DMS 273 treated with DMSO at 0.1 percent for 48 hours (cell line): ENCODE measurements at regions not wholly inside any gene's neighbourhood (a gene's known extent, or its start where the extent isn't known, plus 50 kb on each side); places are given as distances from the start of the nearest gene placed in this dataset.

ENCODE experiments used
- DNase-seq: peaks from one replicate; lab custom pipeline; 2025; lab: John Stamatoyannopoulos, UW

GRCh38 chr1:208419746-208420420, 175.7 kb upstream of the PLXNA2 start:
- DNase-seq: no peak

GRCh38 chr1:208420696-208421095, 176.5 kb upstream of the PLXNA2 start:
- DNase-seq: no peak

GRCh38 chr1:208421486-208421885, 177.3 kb upstream of the PLXNA2 start:
- DNase-seq: no peak

GRCh38 chr1:208423526-208423925, 179.3 kb upstream of the PLXNA2 start:
- DNase-seq: no peak

GRCh38 chr1:208425096-208425495, 180.9 kb upstream of the PLXNA2 start:
- no peak for DNase-seq

- no peak for DNase-seq
Measured at GRCh38 chr1:208430220-208430619, 186.0 kb upstream of the PLXNA2 start.

GRCh38 chr1:208431721-208432120, 187.5 kb upstream of the PLXNA2 start:
- DNase-seq: no peak

GRCh38 chr1:208432346-208432745, 188.2 kb upstream of the PLXNA2 start:
- no peak for DNase-seq

- DNase-seq: no peak
Measured at GRCh38 chr1:208433086-208433485, 188.9 kb upstream of the PLXNA2 start.

GRCh38 chr1:208433971-208434370, 189.8 kb upstream of the PLXNA2 start:
- DNase-seq: no peak

- no peak for DNase-seq
Measured at GRCh38 chr1:208437401-208437800, 193.2 kb upstream of the PLXNA2 start.

- DNase-seq: no peak
Measured at GRCh38 chr1:208438112-208438699, 194.0 kb upstream of the PLXNA2 start.

GRCh38 chr1:208445758-208446203, 201.6 kb upstream of the PLXNA2 start:
- no peak for DNase-seq

GRCh38 chr1:208446271-208446691, 202.1 kb upstream of the PLXNA2 start:
- DNase-seq: no peak

GRCh38 chr1:208448425-208448824, 204.2 kb upstream of the PLXNA2 start:
- DNase-seq: no peak

GRCh38 chr1:208449951-208450350, 205.8 kb upstream of the PLXNA2 start:
- no peak for DNase-seq

GRCh38 chr1:208450958-208451357, 206.8 kb upstream of the PLXNA2 start:
- DNase-seq: no peak

- no peak for DNase-seq
Measured at GRCh38 chr1:208455821-208456220, 211.6 kb upstream of the PLXNA2 start.

GRCh38 chr1:208456487-208456886, 212.3 kb upstream of the PLXNA2 start:
- DNase-seq: no peak

GRCh38 chr1:208460823-208461222, 216.6 kb upstream of the PLXNA2 start:
- DNase-seq: no peak

GRCh38 chr1:208461680-208462079, 217.5 kb upstream of the PLXNA2 start:
- no peak for DNase-seq

GRCh38 chr1:208462761-208463160, 218.6 kb upstream of the PLXNA2 start:
- no peak for DNase-seq

GRCh38 chr1:208465266-208465665, 221.1 kb upstream of the PLXNA2 start:
- no peak for DNase-seq
